ENCODE measurements at regions not wholly inside any gene's neighbourhood (a gene's known extent, or its start where the extent isn't known, plus 50 kb on each side); places are given as distances from the start of the nearest gene placed in this dataset.

- no peak for ATAC-seq
- no peaks in the 10 kb centered on the region for H3K4me1 ChIP-seq (ENCODE audit: control insufficient read depth, insufficient read depth, low read length)
These were observed 249.5 kb upstream of the SORCS1 start for GRCh38 chr10:107413971-107414370.

GRCh38 chr10:107409522-107409921 is 245.0 kb upstream of the SORCS1 start:
- in situ Hi-C loops (cut with HindIII; ENCODE audit: low pct_unique_long_range_greater_than_20kb, low sequenced_read_pairs) (no loop called here), intact Hi-C loops (cut with micrococcal nuclease; ENCODE audit: unreplicated experiment) (no loop called here)
- no peak overlapping the region for H3K4me3 ChIP-seq (ENCODE audit: low read depth in 2 of 2, low read length in 2 of 2)
- H3K36me3 ChIP-seq (ENCODE audit: control insufficient read depth, insufficient read depth, low read length), result no peaks in the 10 kb centered on the region
- H3K4me1 ChIP-seq (ENCODE audit: control insufficient read depth, insufficient read depth, low read length), result no peaks in the 10 kb centered on the region
- H3K9me3 ChIP-seq (ENCODE audit: control insufficient read depth, insufficient read depth, low read depth, low read length), result no peaks in the 10 kb centered on the region
- H3K27me3 ChIP-seq (ENCODE audit: control insufficient read depth, insufficient read depth, low read length), result no peaks in the 10 kb centered on the region
- TF ChIP-seq CTCF (IDR thresholded peaks at IDR 0.05) (peak; percentile 30; the same call in 1 of the 2 replicates), REST (IDR thresholded peaks at IDR 0.05; ENCODE audit: insufficient read depth in 1 of 2, low read depth in 2 of 2, low read length in 1 of 2) (no peak)
- H3K27ac ChIP-seq (ENCODE audit: low read length), result no peak overlapping the region
- no peak for DNase-seq (ENCODE audit: low read depth, low spot score)
- CTCF ChIA-PET, result no interaction called here
- no peak for ATAC-seq
- BruUV-seq (replicated peaks), result no TSS peak
- POLR2A ChIA-PET, result no interaction called here

More at GRCh38 chr10:107413971-107414370, 249.5 kb upstream of the SORCS1 start:
- BruUV-seq (replicated peaks), result no TSS peak
- Histone ChIP-seq H3K36me3 (ENCODE audit: control insufficient read depth, insufficient read depth, low read length) (no peaks in the 10 kb centered on the region), H3K4me3 (ENCODE audit: low read depth in 2 of 2, low read length in 2 of 2) (no peak overlapping the region), H3K27ac (ENCODE audit: low read length) (no peak overlapping the region), H3K9me3 (ENCODE audit: control insufficient read depth, insufficient read depth, low read depth, low read length) (no peaks in the 10 kb centered on the region), H3K27me3 (ENCODE audit: control insufficient read depth, insufficient read depth, low read length) (no peaks in the 10 kb centered on the region)
- TF ChIP-seq TCF7L2 (IDR thresholded peaks at IDR 0.05; ENCODE audit: low read depth, low read length) (no peak), CTCF (IDR thresholded peaks at IDR 0.05) (no peak), POLR2AphosphoS5 (IDR thresholded peaks at IDR 0.05; ENCODE audit: low read depth, low read length) (no peak), SIN3A (IDR thresholded peaks at IDR 0.05; ENCODE audit: borderline replicate concordance, insufficient read depth, low read depth, low read length) (no peak), REST (IDR thresholded peaks at IDR 0.05; ENCODE audit: insufficient read depth in 1 of 2, low read depth in 2 of 2, low read length in 1 of 2) (no peak)
- intact Hi-C loops (cut with micrococcal nuclease; ENCODE audit: unreplicated experiment), result no loop called here
- DNase-seq (ENCODE audit: low read depth, low spot score), result no peak
- in situ Hi-C loops (cut with HindIII; ENCODE audit: low pct_unique_long_range_greater_than_20kb, low sequenced_read_pairs), result no loop called here
- POLR2A ChIA-PET, result no interaction called here
- CTCF ChIA-PET, result no interaction called here

Data from Panc1 (cell line).